Progenitor cell of endocrine pancreas (in vitro differentiated cells): ENCODE measurements at regions not wholly inside any gene's neighbourhood (a gene's known extent, or its start where the extent isn't known, plus 50 kb on each side); places are given as distances from the start of the nearest gene placed in this dataset.

ENCODE experiments used
- DNase-seq: peaks from one replicate; pipeline ENCODE4 v3.0.0; 2021; ENCODE audit warnings: low spot score; ENCODE audit not compliant: unreplicated experiment
- H3K27ac Mint-ChIP-seq: 2 replicates; pipeline ENCODE4 v1.8.0; 2021; ENCODE audit warnings: mild to moderate bottlenecking, moderate library complexity, mixed read lengths
- H3K27me3 Mint-ChIP-seq: 2 replicates; pipeline ENCODE4 v1.8.0; 2021; ENCODE audit warnings: mixed read lengths
- H3K36me3 Mint-ChIP-seq: 2 replicates; pipeline ENCODE4 v1.8.0; 2022; ENCODE audit warnings: mixed read lengths; ENCODE audit not compliant: insufficient read depth
- H3K4me1 Mint-ChIP-seq: 2 replicates; pipeline ENCODE4 v1.8.0; 2021; ENCODE audit warnings: low read depth, mixed read lengths
- H3K4me3 Mint-ChIP-seq: 2 replicates; pipeline ENCODE4 v1.8.0; 2021; ENCODE audit warnings: low read depth, mild to moderate bottlenecking, moderate library complexity, mixed read lengths
- H3K9me3 Mint-ChIP-seq: 2 replicates; pipeline ENCODE4 v1.8.0; 2021; ENCODE audit warnings: low read depth, mixed read lengths
- CTCF ChIP-seq: fragments of 200-600 bp; sonication (generic); IDR thresholded peaks from one replicate; pipeline ENCODE4 v1.5.0; 2021; ENCODE audit warnings: antibody characterized with exemption, mild to moderate bottlenecking; ENCODE audit not compliant: unreplicated experiment

DNA sequence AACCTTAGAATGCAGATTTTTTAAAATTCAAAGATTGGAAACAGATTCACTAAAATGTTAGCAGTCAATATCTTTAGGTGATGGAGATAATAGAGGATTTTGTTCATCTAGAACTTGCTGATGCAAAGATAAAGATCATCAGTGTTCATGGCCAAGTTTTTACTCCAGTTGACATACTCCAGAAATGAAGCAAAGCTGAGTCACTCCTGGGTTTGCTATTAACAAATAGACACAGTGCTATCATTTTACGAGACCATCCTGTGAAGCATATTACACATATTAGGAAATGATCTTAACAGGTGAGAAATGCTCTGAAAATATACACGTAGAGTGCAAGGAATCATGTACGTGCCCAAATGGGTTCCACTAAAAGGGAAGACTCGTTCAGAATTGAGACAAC is 170.6 kb upstream of the FAM9B start:
- no peak for TF ChIP-seq CTCF
- Mint-ChIP-seq H3K27me3 (peaks cover 23% of the 10 kb centered on the region), H3K9me3 (peaks cover 10% of the 10 kb centered on the region), H3K4me1 (no peaks in the 10 kb centered on the region), H3K4me3 (no peak overlapping the region), H3K27ac (no peak overlapping the region), H3K36me3 (no peaks in the 10 kb centered on the region)
- no peak for DNase-seq

- Mint-ChIP-seq H3K27me3 (peaks cover 27% of the 10 kb centered on the region), H3K4me3 (no peak overlapping the region), H3K9me3 (peaks cover 13% of the 10 kb centered on the region), H3K27ac (no peak overlapping the region), H3K4me1 (no peaks in the 10 kb centered on the region), H3K36me3 (no peaks in the 10 kb centered on the region)
- no peak for DNase-seq
- no peak for TF ChIP-seq CTCF
These were observed 171.8 kb upstream of the FAM9B start for GRCh38 chrX:9205599-9206223.

DNA sequence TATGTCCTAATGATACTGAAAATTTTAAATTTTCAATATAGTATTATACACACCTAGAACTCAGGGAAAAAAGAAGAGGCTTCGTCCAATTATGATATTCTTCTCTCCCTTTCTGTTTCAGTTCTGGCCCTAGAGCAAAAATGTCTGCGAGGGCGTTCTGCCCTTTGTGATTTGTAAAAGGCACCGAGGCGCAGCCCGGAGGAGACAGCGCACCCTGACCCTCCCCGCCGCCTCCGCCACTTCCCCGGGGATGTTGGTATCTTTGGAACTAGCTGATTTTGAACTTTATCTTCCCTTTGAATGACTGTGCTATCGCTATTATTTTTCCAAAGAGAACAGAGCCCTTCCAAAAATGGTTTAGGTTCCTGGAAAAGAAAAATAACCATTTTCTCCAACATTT is 173.2 kb upstream of the FAM9B start:
- peaks cover 13% of the 10 kb centered on the region for H3K9me3 Mint-ChIP-seq
- H3K27me3 Mint-ChIP-seq, result peaks cover 28% of the 10 kb centered on the region
- no peaks in the 10 kb centered on the region for H3K4me1 Mint-ChIP-seq
- TF ChIP-seq CTCF, result no peak
- no peaks in the 10 kb centered on the region for H3K36me3 Mint-ChIP-seq
- no peak overlapping the region for H3K27ac Mint-ChIP-seq
- H3K4me3 Mint-ChIP-seq, result no peak overlapping the region
- no peak for DNase-seq

DNA sequence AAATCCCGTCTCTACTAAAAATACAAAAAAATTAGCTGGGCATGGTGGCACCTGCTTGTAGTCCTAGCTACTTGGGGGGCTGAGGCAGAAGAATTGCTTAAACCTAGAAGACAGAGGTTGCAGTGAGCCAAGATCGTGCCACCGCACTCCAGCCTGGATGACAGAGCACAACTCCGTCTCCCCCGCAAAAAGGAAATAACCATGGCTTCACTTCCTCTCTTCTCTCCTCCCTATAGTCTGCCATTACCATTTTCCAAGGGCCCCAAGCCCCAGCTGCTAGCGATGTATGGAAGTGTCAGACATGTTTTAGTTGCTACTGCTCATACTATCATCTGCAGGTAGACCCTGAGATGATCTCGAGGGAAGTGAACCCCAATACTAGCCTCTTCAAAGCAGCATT is 177.3 kb upstream of the FAM9B start:
- no peaks in the 10 kb centered on the region for H3K36me3 Mint-ChIP-seq
- TF ChIP-seq CTCF, result no peak
- no peaks in the 10 kb centered on the region for H3K4me1 Mint-ChIP-seq
- H3K27ac Mint-ChIP-seq, result no peak overlapping the region
- no peak for DNase-seq
- peaks cover 7% of the 10 kb centered on the region for H3K9me3 Mint-ChIP-seq
- peaks cover 17% of the 10 kb centered on the region for H3K27me3 Mint-ChIP-seq
- H3K4me3 Mint-ChIP-seq, result no peak overlapping the region

DNA sequence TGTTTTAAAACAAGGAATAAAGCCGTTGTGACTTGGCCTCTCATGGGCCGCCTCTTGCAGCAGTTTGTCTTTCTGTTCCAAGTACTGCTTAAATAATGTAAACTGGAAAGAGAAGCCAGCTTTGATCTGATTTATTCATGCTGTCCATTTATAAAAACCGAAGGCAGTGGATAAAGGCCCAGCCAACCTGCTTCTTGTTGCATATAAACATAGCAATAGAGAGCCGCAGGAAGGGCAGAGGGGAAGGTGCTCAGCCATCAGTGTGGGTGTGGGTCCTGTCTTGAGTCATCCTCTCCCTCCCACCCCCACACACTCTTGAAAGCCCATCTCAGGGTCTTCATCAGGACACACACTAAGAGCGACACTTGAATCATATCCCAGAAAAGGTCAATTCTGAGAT is 187.9 kb upstream of the FAM9B start:
- TF ChIP-seq CTCF, result no peak
- H3K4me3 Mint-ChIP-seq, result no peak overlapping the region
- H3K4me1 Mint-ChIP-seq, result no peaks in the 10 kb centered on the region
- no peak overlapping the region for H3K27ac Mint-ChIP-seq
- peaks cover 1% of the 10 kb centered on the region for H3K36me3 Mint-ChIP-seq
- no peaks in the 10 kb centered on the region for H3K27me3 Mint-ChIP-seq
- peaks cover 25% of the 10 kb centered on the region for H3K9me3 Mint-ChIP-seq
- no peak for DNase-seq
